HG03064 (cell line): ENCODE measurements at regions not wholly inside any gene's neighbourhood (a gene's known extent, or its start where the extent isn't known, plus 50 kb on each side); places are given as distances from the start of the nearest gene placed in this dataset.

Source experiments
- ATAC-seq: cut with Tn5 transposase; IDR thresholded peaks from one replicate; pipeline ENCODE4 v1.9.1; 2021; ENCODE audit warnings: low read depth; ENCODE audit not compliant: unreplicated experiment

DNA sequence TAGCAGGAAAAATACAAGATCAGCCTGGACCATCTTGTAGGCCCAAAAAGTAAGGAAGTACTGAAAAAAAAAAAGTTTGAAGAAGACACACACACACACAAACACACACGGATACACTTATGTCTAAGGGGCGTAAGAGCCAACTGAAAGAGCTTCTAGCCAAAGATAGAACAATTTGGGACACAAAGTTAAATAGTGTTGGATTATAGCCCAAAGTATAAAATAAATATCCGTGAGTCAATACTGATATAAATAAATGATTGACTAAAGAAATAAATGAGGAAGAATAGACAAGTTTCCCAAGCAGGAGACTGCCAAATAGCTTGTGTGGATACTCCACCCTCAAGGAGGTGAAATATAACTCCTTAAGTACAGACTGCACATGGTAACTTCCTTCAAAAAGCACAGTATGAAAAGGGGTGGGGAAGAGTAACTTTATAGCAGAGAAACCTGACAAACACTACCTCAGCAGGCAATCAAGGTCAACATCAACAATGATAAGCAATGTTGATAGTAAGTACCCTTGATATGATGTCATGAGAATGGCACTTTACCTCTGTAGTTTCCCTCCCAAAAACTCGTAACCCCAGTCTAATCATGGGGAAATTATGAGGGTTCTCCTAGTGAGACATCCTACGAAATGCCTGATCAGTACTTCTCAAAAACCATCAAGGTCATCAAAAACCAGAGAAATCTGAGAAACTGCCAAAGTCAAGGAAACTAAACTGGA is 187.3 kb upstream of the ATP11B start:
- ATAC-seq: no peak

DNA sequence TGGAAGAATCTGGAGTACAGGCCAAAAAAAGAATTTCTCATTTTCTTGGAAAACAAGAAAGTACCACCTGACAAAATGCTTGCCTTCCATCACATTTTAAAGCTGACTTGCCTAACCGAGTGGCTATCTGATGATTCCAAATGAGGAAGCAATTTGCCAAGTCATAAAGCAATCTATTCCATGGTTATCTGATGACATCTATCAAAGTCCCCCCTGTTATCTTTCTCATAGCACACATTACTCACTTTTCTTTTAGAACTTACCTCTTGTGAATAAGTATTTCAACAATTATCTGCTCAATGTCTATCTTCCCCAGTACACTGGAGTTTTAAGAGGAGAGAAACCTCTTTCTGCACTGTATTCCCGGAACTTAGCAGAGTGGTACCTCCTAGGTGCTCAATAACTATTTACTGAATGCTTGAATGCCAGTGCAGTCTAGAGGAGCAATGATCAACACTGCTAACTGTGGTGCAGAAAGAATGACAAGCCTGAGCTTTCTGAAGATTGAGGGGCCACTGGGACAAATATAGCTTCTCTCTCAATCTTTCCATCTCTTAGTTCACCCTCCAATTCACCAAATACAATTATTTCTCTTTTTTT is 186.3 kb upstream of the ATP11B start:
- no peak for ATAC-seq

DNA sequence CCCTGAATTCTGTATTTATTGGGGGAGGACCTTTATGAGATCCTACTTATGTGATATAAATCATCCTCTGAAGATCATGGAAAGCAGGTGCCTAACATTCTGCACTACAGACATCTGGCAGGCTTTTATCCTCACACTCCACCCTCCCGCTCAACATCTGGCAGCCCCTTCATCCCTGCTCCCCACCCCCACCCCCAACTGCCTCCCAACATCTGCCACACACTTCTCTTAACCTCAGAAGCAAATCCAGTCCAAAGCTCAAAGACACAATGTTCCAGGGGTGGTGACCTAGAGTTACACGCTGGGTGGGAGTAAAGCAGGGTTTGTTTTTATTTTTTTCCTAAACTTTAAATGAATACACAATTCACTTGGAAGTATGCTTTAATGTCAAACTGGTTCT is 184.5 kb upstream of the ATP11B start:
- ATAC-seq: no peak

GRCh38 chr3:182609575-182610156 is 183.6 kb upstream of the ATP11B start:
- no peak for ATAC-seq

DNA sequence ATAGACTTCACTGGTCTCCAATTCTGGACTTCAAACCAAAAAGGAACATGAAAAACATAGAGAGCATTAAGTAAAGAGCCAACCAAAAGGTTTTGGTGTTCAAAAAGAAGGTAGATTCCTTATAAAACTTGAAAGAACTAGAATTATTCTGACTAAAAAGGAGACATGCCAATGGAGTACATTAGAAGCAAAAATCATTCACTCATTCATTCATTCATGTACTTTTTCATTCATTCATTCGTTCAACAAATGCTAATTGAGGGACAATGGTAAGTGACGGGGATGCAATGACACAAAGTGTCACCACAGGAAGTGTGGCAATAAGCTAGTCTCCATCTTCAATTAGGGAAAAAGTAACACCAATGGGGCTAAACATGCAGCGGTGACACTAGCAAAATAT is 181.0 kb upstream of the ATP11B start:
- ATAC-seq: no peak

DNA sequence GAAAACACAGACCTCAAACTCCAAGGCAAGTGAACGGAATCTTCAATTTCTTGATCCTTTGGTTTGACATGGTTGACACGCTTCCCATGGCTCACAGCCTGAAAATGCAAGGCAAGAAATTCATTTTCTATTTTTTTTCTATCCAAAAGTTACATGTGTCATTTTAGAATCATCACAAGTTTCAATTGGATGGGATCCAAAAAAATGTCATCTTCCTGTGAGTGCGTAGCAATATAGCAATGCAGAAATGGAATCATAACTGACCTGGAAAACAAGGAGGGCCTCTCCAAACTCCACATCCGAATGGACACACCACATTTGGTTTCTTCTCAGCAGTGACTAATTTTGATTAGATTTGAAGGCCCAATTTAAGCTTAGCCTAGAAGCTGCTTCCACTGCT is 175.8 kb upstream of the ATP11B start:
- ATAC-seq: no peak

DNA sequence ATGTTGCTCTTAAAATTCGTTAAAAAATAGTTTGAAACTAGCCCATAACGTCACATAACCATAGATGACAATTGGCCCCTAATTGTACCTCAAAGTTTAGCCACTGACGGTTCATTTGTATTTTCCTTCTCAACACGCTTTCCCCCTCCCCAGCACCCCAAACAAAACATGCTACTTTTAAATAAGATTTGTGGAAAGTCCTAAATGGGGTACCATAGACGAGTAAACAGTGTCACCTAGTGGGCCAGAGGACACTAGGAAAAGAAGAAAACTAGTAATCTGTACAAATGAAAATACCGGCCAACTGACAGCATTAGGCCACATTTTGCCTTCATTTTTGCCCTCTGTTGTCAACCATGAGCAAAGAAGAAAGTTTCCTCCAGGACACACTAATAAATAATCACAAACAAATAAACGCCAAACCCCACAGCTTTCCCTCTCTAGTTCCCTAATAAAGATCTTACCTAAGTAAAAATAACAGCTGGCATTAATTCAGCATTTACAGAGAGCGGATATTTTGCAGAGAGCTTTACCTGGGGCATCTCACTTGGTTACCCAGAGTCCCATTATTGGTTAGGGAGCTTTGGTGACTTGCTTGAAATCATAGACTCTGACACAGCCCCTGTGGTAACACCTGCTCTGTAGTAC is 175.1 kb upstream of the ATP11B start:
- no peak for ATAC-seq

GRCh38 chr3:182618981-182619591 is 174.2 kb upstream of the ATP11B start:
- ATAC-seq: no peak

- no peak for ATAC-seq
Measured at GRCh38 chr3:182620723-182621434, 172.4 kb upstream of the ATP11B start.

- ATAC-seq: no peak
Measured at GRCh38 chr3:182621435-182622240, 171.7 kb upstream of the ATP11B start.

- no peak for ATAC-seq
Measured at GRCh38 chr3:182622241-182622545, 171.1 kb upstream of the ATP11B start.

GRCh38 chr3:182626484-182627467 is 166.5 kb upstream of the ATP11B start:
- no peak for ATAC-seq

GRCh38 chr3:182628531-182628930 is 164.8 kb upstream of the ATP11B start:
- no peak for ATAC-seq

DNA sequence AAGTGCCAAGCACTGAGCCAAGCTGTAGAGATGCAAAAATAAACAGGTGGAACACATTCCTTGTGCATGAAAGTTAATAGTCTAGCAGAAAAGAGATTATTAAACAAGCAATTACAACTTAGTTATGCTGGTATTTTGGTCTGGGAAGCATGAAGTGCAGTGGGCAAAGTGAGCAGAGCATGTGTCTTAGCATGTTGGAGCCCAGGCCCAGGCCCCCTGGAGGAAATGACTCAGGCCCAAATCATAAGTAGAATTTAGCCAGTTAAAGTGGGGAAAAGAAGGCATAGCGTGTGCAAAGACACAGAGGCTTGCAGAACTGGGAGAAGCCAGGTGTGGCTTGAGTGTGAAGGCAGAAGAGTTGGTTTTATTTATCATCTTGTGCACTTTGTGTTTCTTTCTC is 163.8 kb upstream of the ATP11B start:
- no peak for ATAC-seq

DNA sequence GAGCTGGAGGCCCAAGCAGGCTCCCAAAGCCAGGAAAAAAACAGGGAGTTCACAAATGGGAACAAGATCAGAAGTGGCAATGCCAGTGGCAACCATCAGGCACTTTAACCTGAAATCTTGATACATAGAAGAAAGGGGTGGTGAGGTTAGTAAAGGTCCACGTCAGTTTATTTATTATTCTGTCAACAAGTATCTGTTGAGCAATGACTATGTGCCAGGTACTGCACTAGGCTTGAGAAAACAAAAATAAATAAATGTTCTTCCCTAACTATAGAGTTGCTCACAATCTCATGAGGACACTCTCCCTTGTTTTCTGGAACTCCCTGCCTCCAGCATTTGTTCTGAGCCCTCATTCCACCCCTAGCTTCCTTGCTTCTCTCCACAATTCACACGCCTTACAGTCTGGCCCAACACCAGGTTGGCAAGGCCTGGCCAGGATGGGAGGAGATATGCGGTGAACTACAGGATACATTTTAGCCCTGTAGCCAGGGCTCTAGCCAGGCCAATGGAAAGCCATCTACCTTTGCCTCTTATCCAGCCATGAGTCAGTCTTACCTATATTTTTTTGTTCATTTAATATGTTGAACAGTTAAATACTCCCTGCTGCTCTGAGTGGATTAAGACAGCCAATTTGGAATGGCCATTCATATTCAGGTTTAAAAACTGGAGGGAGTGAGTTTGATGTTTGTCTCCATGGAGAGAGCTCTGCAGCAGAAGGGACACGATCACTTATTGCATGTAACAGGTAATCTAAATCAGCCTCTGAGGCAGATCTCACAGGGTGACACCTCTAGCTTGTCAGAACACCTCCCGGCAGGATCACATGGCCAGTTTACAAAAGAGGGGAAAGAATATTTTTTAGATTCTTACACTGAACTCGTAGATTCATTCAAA is 161.9 kb upstream of the ATP11B start:
- ATAC-seq: no peak

DNA sequence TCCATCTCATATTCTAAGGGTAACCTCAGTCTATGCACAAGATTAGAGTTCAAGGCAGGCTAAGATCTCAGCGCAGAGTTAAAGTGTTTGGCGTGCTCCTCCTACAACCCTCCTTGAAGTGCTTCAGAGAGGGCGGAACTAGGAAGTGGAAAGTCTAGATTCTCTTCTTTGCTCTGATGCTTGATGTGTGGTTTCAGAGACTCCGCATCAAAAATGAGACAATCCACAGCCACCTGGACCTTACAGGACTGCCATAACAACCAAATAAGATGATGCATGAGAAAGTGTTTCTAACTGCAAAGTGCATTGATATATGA is 161.3 kb upstream of the ATP11B start:
- no peak for ATAC-seq

DNA sequence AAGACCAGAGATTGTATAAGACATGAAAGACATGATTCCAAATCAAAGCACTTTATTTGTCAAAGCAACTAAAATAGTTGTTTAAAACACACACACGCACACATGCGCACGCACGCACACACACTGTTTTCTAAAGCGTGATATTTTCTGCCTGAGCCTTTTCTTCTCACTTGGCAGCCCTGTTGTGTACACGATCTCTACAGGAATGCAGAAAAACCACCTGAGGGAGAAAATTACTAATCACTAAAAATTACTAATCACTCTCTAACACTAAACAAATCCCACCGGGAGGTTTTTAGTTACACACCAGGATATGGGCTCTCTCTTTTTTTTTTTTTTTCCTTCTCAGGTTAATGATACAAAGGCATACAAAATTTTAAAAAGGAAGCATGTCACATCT is 160.1 kb upstream of the ATP11B start:
- no peak for ATAC-seq

- no peak for ATAC-seq
Measured at GRCh38 chr3:182636646-182637045, 156.7 kb upstream of the ATP11B start.
